Left lobe of liver (tissue), 2 donors: ENCODE measurements at regions not wholly inside any gene's neighbourhood (a gene's known extent, or its start where the extent isn't known, plus 50 kb on each side); places are given as distances from the start of the nearest gene placed in this dataset.
"Not testable (repeated sequence)": the region's sequence is repeated elsewhere in the genome, so short reads cannot be mapped to it uniquely, and the experiment has no call there.

Experiments
- ATAC-seq: fragments of 200-7000 bp; cut with Tn5 transposase; one replicate; pipeline ENCODE4 v1.9.1; 2020; ENCODE audit warnings: mild to moderate bottlenecking, moderate library complexity
- DNase-seq: peaks from one replicate; pipeline ENCODE4 v3.0.0-alpha.2; 2020; ENCODE audit warnings: low spot score
- donor health status: DM: no; HTN: no; CAD: no; lungs with moderate emphysema.
- donor health status: DM: no; HTN: yes; CAD: no.

DNA sequence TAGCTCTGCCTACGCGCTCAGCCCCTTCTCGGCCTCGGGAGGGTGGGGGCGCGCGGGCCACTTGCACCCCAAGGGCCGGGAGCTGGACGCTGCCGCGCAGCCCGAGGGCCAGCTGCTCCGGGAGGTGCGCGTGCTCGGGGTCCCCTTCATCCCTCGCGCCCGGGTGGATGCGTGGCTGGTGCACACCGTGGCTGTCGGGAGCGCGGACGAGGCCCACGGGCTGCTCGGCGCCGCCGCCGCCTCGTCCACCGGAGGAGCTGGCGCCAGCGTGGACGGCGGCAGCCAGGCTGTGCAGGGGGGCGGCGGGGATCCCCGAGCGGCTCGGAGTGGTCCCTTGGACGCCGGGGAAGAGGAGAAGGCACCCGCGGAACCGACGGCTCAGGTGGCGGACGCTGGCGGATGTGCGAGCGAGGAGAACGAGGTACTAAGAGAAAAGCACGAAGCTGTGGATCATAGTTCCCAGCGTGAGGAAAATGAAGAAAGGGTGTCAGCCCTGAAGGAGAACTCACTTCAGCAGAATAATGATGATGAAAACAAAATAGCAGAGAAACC is 69.8 kb downstream of the PMAIP1 start:
- ATAC-seq, DNase-seq: not testable (repeated sequence)

DNA sequence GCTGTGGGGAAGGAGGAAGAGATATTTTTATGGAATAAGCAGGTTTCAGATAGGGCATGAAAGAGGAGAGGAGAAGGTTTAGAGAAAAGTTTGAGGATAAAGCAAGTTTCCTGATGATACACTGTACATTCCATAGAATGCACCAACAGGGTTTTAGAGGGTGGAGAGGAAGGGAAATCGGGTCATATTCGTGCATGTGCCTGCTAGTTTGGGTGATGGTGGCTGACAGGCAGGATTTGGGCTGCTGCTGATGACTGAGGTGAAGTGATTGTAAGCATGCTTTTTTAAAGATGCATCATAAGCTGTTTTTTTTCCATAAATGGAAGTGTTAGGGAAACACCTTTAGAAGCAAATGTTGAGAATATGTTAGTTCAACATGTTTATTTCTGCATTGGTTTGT is 68.8 kb downstream of the PMAIP1 start:
- ATAC-seq (no peak), DNase-seq (no peak)

DNA sequence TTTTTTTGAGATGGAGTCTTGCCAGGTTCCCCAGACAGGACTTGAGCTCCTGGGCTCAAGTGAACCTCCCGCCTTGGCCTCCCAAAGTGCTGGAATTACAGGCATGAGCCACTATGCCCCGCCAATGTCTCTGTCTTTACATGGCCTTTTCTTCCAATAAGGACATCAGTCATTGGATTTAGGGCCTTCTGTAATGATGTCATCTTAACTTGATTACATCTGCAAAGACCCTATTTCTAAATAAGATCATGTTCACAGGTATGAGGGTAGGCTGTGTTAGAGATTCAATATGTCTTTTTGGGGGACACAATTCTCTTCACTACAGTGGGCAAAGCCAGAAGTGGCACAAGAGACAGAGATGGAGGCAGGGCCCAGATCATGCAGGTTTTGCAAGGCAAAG is 68.1 kb downstream of the PMAIP1 start:
- ATAC-seq (no peak), DNase-seq (no peak)

DNA sequence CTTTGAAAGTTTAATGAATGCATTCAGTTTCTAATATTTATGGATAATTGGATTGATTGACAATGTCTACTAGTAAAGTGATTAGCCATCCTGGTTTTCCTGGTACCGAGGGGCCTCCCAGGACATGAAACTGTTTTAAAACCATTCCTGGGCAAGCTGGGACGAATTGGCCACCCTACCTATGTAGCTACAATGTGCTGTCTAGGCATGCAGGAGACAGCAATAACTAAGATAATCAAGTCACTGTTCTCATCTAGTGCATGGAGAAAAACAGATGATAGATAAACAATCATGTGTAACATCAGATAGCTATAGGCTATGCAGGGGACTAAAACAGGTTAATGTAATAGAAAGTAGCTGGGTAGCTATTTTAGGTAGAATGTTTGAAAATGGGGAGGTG is 67.1 kb downstream of the PMAIP1 start:
- no peak for DNase-seq
- ATAC-seq, result no peak

DNA sequence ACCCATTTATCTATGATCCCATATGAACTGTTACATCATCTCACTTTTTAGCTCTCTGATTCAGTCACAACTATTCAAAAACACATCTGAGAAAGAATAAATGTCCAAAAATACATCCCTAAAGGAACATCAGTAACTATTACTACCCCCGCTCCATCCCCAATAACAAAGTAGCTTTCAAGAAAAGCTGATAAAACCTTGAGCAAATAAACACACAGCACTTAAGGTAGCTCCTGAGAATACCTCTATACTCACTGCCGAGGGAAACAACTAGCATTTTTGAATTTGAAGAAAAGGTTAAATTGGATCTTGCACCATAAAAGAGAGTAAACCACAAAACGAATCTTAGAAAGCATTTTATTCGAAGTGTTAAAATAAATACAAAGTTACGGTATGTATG is 63.4 kb downstream of the PMAIP1 start:
- ATAC-seq, result no peak
- no peak for DNase-seq

DNA sequence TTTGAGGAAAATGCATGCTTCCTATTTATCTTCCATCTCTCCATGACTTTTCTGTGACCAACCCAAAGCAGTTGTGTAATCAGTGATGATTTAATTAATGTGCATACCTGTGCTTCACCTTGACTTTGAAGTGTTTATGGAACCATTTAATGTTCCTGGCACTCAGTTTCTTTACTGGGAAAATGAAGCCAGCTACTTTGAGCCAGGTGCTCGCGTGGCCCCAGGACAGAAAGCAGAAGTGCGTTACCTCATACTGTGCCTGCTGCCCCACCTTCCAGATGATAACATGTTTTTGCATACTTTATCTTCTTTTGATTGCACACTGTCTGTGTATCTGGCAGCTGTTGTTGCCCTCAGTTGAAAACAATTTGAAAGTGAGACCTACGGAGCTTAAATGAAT is 61.3 kb downstream of the PMAIP1 start:
- DNase-seq (no peak), ATAC-seq (no peak)

DNA sequence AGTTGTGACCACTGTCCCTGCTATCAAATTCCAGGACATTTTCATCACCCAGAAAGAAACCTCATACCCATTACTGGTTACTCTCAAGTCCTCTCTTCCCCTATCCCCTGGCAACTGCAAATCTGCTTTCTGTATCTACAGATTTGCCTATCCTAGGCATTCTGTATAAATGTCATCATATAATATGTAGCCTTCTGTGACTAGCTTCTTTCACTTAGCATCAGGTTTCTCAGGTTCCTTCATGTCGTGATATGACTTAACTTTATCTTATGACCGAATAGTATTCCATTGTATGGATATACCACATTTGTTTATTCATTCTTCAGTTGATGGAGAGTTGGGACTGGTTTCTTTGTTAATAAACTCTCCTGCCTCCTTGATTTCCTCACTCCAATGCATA is 60.5 kb downstream of the PMAIP1 start:
- DNase-seq, result no peak
- no peak for ATAC-seq

DNA sequence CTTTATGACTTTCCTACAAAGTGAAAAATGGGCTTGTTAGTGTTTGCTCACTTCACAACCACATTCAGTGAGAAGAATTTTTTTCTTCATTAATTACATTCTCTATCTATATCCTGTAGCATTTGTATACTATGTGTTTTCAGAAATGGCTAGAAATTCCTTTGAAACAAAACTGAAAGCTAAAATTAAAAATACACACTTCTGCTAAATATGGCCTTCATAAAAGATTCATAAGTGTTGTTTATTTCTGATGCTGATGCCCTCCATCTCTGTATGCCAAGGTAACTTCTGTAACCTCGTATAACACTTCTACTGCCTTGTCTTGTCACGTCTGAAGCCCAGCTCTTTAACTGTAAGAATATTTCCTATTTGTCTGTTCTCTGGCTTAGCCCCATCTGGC is 59.8 kb downstream of the PMAIP1 start:
- DNase-seq, result no peak
- ATAC-seq, result no peak

DNA sequence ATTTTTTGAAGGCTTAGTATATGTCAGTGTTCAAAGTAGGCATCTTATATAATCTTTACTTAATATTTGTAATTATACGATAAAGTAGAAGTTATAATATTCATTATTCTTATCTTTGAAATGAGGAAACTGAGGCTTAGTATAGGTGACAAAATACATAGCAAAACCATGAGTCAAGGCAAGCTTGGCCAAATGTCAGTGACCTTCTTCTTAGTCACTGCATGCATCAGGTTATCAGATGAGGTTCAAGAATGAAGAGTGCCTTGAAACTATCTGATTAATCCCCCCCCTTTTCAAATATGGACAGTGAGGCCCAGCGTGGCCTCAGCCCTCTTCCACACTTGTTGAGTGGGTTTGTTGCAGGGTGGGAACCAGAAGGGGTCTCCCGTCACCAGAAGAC is 59.3 kb downstream of the PMAIP1 start:
- ATAC-seq (no peak), DNase-seq (no peak)

DNA sequence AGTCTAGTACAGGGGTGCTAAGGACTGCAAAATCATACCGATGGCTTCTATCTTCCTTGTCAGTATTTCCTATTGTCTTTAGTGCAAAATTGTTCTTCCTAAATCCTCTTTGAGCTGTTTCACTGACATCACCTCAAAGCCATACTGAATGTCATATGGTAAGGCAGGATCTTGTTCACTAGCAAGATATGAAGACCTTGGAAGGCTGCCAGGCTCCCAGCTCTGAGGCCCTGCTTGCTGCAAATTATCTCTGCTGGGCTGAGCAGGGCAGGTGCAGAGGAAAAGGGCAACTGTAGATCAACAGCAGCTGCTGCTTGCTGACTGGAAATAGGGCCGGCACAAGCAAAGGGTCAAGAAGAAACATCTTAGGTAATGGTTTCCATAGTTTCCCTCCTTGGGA is 58.2 kb downstream of the PMAIP1 start:
- no peak for ATAC-seq
- DNase-seq, result no peak

DNA sequence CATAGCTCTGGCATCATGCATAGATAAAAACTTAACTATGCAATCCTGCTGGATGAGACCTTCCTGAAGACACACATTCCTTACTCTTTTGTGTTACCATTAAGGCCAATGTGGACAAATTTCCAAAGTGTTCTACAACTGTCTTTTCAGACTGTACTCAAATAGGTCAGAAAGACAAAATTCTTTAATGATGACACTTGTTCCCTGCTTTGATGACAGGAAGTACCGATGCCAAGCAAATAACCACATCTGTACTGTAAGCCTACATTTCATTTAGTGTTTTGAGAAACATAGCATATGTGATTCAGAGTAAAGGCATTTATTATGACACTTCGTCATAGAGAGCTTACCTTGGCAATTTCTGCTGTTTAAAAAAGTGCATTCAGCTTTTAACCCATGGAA is 55.0 kb downstream of the PMAIP1 start:
- no peak for ATAC-seq

DNA sequence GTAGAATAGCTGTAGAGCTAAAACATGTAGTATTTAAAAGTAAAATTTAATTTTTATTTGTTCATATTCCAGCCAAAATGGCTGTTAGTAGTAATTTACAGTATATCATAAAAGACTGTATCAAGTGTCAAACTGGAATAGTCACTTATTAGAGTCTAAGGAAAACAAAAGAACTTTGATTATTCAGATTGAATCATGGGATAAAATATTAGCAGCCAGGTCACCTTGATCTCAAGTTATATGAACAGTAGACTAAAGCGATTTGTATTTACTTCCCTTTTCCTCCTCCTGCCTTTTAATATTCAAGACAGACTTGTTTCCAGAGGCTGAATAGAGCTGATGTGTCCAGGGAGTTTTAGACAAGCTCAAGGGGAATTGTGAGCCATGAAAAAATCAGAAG is 54.4 kb downstream of the PMAIP1 start:
- DNase-seq, result no peak
- ATAC-seq, result no peak

More for the DNA sequence above, 55.0 kb downstream of the PMAIP1 start:
- DNase-seq, result no peak
